GM19043 (cell line): ENCODE measurements at regions not wholly inside any gene's neighbourhood (a gene's known extent, or its start where the extent isn't known, plus 50 kb on each side); places are given as distances from the start of the nearest gene placed in this dataset.
"Not testable (repeated sequence)": the region's sequence is repeated elsewhere in the genome, so short reads cannot be mapped to it uniquely, and the experiment has no call there.

Experiments used
- ATAC-seq: cut with Tn5 transposase; IDR thresholded peaks from one replicate; pipeline ENCODE4 v1.9.1; 2021; ENCODE audit warnings: low read depth; ENCODE audit not compliant: unreplicated experiment

DNA sequence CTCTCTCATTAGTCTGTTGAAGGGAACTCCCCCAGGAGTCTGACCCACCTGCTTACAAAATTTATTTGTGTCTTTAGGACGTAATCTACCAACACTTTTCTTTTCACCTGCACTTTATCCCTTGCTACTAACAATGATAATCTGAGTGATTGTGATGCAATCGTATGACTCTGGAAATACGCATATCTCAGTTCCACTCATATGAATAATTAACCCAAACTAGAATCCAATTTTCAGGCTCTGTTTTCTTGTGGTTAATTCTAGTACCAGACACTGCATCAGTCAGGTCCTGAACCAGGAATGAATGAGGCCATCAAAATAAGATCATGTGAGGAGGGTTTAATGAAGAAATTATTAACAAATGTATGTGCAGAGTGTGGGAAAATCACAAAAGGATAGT is 158.4 kb upstream of the SRD5A2 start:
- ATAC-seq = no peak

DNA sequence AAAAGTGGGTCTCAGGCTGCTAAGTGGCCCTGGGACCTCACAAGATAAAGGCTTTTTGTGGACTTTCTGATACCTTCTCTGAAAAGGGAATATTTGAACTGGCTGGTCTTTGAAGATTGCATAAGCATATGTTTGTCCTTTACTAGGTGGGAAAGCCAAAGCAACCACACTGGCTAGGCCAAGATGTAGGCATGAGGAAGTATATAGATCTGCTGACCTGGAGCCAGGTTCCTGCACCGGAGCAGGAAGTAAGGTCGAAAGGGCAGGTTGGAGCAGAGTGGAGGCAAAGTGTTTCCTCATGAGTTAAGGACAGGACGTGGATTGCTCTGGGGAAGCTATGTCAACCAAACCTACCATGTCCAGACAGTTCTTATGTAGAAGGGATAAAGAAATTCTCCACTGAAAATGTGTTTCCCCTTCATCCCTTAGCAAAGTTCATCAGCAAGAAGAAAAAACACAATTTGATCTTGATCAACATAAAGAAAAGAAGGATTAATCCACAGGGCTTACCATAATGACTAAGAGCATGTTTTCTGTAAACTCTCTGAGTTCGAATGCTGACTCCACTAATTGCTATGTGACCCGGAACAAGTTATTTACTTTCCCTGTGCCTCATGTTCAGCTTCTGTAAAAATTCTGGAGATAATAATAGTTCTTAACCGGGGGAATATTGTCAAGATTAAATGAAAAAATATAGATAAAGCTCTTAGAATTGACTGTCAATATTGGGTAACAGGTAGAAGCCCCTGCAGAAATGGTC is 156.1 kb upstream of the SRD5A2 start:
- no peak for ATAC-seq

DNA sequence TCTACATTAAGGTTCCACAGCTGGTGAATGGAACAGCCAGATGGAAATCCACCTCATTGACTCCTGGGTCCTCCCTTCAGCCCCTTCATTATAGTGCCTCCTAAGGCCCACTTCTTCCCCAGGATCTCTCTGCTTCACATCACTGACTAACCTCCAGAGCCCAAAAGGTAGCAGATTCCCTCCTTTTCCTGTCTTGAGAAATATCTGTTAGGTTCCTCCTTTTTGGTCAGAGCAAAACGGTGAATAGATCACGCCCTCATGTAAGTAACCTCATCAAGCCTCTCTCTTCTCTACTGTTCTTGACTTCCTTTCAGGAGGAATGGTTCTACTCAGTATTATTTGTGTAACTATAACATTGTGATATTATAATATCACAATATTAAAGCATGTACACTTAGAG is 155.0 kb upstream of the SRD5A2 start:
- no peak for ATAC-seq

DNA sequence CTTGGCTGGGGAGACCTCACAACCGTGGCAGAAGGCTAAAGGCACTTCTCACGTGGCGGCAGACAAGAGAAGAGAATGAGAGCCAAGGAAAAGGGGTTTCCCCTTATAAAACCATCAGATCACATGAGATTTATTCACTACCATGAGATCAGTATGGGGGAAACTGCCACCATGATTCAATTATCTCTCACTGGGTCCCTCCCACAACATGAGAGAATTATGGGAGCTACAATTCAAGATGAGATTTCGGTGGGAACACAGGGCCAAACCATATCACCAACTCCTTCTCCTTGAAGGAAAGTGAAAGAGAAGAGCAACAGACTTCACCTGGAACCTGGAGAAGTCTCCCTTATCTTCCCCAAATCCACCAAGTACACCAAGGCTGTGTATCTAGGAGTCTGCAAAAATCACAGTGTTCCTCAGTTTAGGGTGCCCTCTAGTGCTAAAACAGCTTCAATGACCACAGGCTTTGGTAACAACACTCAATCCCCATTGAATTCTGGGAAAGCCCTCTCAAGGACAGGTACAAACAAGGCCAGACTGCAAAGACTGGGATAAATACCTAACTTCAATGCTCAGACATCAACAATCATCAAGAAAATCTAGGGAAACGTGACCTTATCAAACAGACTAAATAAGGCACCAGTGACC is 148.8 kb upstream of the SRD5A2 start:
- no peak for ATAC-seq

DNA sequence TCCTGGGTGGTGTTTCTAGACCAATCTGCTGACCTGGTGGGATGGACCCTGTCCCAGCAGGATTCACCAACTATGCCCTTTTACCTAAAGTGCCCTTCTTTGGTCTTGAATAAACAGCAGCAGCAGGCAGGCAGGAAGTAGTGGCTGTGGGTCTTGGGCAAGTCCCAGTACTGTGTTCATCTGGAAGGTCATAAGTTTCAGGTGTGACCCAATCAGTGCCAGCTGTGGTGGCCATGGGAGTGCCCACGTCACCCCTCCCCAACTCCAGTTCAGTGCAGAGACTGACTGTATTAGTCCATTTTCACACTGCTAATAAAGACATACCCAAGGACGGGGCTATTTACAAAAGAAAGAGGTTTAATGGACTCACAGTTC is 148.3 kb upstream of the SRD5A2 start:
- no peak for ATAC-seq

DNA sequence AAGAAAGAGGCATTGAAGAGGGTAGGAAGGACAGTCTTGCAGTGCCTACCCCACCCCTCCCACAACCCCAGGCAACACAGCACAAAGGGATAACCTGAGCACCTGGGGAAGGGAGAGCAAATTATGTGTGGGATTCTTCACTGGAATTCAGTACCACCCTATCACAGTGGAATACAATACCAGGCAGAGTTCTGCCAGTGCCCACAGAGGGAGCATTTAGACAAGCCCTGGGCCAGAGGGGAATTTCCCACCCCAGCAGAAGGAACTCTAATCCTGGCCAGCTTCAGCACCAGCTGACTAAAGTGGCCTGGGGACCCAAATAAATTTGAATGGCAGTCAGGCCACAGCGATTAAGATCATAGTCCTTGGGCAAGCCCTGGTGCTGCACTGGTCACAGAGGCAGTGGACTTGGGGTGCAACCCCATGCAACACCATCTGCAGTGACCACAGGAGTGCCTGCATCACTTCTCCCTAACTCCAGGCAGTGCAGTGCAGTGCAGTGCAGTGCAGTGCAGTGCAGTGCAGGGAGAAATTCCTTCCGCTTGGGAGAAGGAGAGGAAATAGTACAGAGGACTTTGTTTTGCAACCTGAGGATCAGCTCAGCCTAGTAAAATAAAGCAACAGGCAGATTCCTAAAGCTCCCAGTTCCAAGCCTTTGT is 147.8 kb upstream of the SRD5A2 start:
- no peak for ATAC-seq

DNA sequence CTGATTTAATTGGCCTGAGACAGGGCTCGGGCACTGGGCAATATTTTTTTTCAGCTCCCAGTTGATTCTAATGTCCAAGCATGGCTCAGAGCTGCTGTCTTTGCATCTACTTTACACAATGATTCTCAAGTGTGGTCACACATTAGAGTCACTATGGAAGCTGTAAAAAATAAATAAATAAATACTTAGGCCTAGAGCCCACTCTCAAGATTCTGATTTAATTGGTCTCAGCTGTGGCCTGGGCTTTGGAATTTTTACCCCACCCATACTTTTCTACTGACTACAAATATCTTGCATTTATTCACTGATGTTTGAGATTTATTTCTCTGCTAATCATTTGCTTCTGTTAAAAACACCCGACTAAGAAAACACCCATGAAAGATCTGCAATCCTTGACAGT is 145.7 kb upstream of the SRD5A2 start:
- ATAC-seq = no peak

DNA sequence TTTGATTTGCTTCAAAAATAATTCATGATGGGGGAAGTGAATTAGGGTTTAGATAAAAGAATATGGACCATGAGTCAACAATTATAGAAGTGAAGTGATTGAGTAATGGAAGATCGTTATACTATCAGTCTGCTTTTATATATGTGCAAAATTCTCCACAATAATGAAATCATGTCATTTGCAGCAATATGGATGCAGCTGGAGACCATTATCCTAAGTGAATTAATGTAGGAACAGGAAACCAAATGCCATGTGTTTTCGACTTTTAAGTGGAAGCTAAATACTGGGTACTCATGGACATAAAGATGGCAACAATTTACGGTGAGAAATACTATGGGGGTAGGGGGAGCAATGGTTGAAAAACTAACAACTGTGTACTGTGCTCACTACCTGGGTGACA is 144.7 kb upstream of the SRD5A2 start:
- ATAC-seq = no peak

DNA sequence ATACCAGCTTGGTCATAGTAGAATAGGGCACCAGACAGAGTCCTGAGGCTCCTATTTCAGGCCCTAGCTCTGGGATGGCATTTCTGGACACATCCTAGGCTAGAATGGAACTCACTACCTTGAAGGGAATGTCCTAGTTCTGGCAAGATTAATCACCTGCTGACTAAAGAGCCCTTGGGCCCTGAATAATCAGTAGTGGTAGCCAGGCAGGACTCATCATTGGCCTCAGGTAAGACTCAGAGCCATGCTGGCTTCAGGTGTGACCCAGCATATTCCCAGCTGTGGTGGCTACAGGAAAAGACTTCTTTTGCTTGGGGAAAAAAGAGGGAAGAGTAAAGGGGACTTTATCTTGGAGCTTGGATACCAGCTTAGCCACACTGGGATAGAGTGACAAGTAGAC is 131.0 kb upstream of the SRD5A2 start:
- ATAC-seq = no peak

DNA sequence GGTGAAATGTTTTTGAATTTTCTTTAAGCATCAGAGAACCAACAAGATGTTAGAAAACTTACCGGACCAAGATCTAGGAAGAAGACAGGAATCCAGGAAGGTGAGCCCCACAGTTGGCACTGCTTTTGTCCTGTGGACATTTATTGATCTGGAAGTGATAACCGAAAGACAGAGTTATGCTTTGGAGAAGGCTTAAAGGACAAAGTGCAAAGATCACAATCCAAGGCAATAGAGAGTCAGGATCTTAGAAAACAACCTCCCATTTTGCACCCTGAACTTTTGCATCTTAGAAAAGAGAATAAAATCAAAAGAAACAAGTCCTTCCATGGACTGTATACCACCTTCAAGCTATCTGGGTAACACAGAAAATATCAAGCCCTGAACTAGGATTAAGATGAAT is 129.4 kb upstream of the SRD5A2 start:
- no peak for ATAC-seq

DNA sequence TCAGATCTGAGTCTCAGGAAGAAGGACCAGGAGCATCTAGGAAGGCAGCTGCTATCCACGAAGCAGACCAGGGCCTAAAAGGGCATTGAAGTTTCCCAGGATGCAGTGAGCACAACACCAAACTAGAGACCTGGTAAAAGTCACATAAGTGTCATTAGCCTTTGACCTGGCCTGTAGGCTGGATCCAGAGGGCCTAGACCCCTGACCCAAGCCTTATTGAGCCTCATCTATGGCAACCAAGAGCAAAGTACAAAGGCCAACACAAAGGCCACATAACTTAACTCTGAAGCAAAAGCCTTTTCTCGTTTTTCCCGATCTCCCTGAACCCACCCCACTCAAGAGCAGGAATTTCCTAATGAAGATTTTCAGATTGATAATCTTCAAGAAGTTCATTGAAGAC is 127.3 kb upstream of the SRD5A2 start:
- ATAC-seq = no peak

DNA sequence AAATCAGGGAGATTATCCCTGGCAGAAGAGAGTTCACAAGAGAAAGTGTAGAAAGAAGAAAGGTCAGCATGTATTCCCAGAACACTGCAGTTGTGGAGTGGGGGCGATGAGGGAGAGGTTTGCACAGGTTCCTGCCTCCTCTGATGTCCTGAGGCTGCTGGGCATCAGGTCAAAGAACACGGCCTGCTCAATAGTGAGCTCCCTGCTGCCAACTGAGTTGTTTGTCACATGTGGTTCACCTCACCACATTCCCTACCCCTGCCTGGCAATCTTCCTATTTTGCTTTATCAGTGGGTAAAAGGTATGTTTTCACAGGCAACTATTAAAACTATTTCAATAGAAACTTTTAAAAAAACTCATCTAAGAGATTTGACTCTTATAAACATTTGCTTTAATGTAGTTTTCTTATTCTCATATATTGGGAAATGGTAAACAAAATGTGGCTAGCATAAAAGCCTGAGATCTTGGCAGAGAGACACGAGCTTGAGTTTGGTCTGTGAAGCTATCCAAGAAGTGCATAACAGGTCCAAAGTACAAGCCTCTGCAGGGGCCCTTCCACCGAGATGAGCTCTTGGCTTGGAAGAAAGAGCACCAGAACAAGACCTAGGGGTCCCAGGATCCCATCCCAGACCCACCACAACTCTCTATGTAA is 123.9 kb upstream of the SRD5A2 start:
- ATAC-seq = no peak

DNA sequence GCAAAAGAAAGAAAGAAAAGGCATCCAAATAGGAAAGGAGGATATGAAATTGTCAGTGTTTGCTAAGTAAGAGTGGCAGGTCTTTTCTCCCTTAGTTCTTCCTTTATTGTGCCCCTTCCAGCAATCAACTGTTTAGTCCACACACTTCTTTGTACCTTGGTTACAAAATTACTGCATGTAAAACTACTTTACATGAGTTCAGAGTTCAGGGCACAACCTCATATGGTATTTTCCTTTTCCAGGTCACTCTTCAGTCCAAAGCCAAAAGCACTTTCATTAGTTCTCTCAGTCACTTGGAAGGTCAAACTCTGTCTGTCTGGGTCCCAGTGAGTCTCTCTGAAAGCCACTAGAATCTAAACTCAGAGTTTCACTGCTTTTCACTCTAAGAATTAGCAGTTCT is 122.5 kb upstream of the SRD5A2 start:
- ATAC-seq = no peak

DNA sequence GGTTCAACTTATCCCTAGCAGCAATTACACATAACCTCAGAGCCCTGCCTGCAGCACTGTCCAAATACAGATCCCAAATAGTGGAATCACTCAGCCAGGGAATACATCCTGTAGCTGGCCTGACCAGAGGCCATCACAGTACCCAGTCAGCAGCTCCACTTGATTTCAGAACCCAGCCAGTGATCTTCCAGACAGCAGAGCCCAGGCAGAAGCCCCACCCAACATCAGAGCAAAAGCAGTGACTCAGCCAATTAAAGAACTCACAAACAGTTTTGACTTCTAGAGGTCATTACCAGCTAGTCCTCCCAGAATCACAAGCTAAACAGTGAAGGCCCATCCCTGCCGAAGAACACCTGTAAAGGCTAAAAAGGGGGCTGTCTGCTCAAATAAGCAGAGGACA is 118.0 kb upstream of the SRD5A2 start:
- no peak for ATAC-seq

DNA sequence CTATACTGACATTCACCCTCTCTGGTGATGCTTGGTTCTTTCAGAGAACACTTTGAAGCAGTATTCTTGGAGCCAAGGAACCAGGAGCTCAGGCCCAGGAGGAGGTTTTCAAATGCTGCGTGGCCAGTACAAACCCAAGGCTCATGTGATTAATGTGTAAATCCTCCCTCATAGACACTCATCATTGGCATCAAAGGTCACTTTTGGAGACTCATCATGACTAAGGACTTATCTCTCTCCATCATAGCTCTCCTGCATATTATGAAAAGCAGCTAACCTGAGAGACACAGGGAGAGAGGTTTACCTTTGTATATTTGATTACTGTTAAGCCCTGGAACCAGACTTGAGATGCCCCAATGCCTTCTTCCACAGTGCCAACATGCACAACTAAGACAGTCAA is 115.3 kb upstream of the SRD5A2 start:
- no peak for ATAC-seq

DNA sequence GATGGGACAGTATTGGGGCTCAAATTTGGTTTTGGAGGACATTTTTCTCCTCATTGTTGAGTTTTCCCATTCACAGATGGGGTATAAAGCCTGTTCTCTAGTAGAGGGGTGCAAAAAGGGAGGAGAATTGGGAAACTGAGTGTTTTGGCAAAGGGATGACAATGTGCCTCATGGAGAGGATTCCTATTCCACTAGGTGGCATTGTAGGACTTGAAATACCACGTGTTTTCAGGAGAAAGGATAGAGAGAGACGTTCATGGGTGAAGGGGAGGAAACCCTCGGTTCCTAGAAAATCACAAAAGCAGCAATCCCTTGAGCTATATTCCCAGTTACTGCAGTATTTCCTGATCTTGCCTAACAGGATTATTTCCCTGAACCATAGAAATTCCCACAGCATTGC is 113.7 kb upstream of the SRD5A2 start:
- ATAC-seq = no peak

DNA sequence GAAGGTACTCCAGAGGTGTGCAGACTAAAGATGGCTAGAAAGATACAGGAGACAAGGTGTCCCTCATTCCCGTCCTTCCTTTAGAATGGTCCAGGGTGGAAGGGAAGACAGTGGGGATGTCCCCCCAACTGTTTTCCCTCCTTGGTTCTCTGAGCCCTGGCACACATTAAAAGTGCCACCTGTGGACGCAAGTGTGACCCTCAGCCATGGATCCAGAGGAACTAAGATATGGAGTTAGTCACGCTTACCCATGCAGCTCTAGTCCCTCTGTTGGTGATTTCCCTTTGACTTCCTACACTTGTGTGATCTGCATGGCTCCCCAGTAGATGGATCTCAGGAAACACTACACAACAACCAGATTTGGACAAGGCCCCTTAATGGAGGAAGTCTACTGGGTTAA is 113.1 kb upstream of the SRD5A2 start:
- no peak for ATAC-seq

DNA sequence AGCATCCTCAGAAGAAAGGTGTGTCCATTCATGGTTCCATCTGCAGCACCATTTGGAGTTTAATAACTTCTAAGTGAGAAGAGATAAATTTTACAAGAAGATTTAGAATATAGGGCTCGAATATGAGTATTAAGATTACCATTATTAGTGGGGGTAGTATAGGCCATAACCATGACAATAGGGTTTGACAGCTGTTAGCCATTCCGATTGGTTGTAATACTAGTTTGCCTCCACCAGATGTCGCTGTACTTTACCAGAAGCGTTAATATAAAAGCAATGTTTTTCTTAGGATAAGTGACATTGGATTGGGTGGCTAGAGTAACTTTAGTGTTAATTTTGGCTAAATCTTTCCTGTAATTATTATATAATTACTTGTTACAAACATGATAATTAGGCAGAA is 107.5 kb upstream of the SRD5A2 start:
- no peak for ATAC-seq

DNA sequence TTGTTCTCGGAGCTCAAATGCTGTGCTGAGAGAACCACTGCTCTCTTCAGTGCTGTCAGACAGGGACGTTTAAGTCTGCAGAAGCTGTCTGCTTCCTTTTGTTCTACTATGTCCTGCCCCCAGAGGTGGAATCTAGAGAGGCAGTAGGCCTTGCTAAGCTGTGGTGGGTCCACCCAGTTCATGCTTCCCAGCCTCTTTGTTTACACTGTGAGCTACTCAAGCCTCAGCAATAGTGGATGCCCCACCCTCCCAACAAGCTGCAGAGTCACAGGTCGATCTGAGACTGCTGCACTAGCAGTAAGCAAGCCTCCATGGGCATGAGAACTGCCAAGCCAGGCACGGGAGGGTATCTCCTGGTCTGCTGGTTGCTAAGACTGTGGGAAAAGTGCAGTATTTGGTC is 102.8 kb upstream of the SRD5A2 start:
- not testable (repeated sequence) for ATAC-seq

DNA sequence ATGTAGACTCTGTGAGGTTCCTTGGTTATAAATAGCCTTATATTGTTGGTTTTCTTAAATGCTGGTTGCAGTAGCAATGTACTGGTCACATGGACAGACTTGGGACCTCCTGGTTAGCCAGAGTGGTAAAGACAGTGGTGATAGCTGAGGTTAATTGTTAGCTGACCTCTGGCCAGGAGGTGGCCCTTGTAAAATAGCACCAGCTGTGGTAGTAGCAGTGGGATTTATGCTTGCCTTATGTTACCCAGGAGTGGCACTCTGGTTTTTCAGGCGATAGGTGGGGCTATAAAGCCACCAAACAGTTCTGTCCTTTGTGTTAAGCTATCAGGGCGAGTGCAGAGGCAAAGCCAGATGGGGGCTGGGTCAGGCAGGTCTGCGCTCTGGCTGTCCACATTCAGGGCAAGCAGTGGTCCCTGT is 94.8 kb upstream of the SRD5A2 start:
- no peak for ATAC-seq

DNA sequence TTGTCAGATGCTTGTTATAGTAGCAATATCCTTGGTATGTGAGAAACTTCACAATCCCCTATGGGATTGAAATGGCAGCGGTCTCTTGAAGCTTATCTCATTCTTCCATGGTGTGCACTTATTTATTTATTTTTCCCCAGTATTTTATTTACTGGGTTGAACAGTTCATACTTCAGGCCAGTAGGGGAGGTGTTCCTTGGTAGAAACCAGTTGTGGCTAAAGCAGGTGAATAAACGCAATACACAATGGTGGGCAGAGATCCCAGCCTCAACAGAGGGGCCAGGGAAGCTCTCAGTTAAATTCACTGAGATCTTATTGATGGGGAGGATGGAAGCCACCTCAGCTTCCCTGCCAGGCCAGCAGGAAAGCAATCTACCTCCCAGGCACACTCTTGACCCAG is 93.7 kb upstream of the SRD5A2 start:
- ATAC-seq = no peak

DNA sequence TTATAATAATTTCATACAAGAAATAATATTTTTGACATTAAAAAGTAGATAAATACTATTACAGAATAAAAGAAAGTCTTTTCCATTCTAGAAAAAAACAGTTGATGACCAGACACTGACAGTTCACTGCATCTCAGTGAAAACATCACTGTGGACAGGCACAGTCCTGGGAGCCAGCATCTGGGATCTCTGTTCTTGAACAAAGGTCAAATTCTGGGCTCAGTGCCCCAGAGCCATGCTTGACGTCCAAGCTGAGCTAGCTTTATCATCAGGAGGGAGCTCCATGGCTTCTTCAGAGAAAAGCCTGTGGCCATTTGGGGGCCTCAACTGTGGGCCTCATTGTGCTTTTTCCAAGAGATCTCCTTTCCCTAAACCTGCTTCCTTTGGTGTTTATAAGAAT is 86.1 kb upstream of the SRD5A2 start:
- ATAC-seq = no peak
